IMR-90 (cell line): ENCODE measurements at regions not wholly inside any gene's neighbourhood (a gene's known extent, or its start where the extent isn't known, plus 50 kb on each side); places are given as distances from the start of the nearest gene placed in this dataset.
"Not testable (repeated sequence)": the region's sequence is repeated elsewhere in the genome, so short reads cannot be mapped to it uniquely, and the experiment has no call there.

Source experiments
- ATAC-seq: fragments of 200-7000 bp; cut with Tn5 transposase; 2 replicates; pipeline ENCODE4 v1.9.1; 2020; ENCODE audit warnings: low read depth, mild to moderate bottlenecking, moderate library complexity
- BruUV-seq: library from RNA; stranded (reverse); fragments of 400-500 nt; replicated peaks from 2 replicates; lab custom pipeline; 2021; lab: Mats Ljungman, UMichigan
- CTCF ChIA-PET: fragments of 300-600 bp; formaldehyde crosslinking; extraction: SDS; loops from one replicate; lab custom pipeline; 2021; ENCODE audit warnings: antibody characterized with exemption; lab: Yijun Ruan, JAX
- POLR2A ChIA-PET: fragments of 300-600 bp; sonication (Branson Sonifier 250); formaldehyde crosslinking; loops from one replicate; lab custom pipeline; 2022; ENCODE audit warnings: antibody characterized with exemption; ENCODE audit not compliant: unreplicated experiment; lab: Charles Lee
- DNase-seq: peaks from one replicate; pipeline ENCODE4 v3.0.0; 2013
- H2AFZ ChIP-seq: replicated peaks from 2 replicates; pipeline ENCODE3; 2013; ENCODE audit warnings: low read length, mild to moderate bottlenecking; ENCODE audit not compliant: poor library complexity
- H2AK5ac ChIP-seq: 2 replicates; pipeline ENCODE4 v1.6.1; 2013; ENCODE audit warnings: low read depth, low read length, inconsistent platforms
- H2AK9ac ChIP-seq: replicated peaks from 2 replicates; pipeline ENCODE3; 2013; ENCODE audit warnings: mild to moderate bottlenecking, low read depth, low read length, moderate library complexity; ENCODE audit not compliant: poor library complexity
- H2BK120ac ChIP-seq: 2 replicates; pipeline ENCODE4 v1.6.1; 2013; ENCODE audit warnings: low read depth, low read length, inconsistent platforms
- H2BK15ac ChIP-seq: 3 replicates; pipeline ENCODE4 v1.6.1; 2013; ENCODE audit warnings: low read depth, low read length, inconsistent platforms
- H2BK20ac ChIP-seq: 2 replicates; pipeline ENCODE4 v1.6.1; 2013; ENCODE audit warnings: low read depth, mild to moderate bottlenecking, inconsistent platforms, low read length, moderate library complexity
- H2BK5ac ChIP-seq: 2 replicates; pipeline ENCODE4 v1.6.1; 2013; ENCODE audit warnings: mild to moderate bottlenecking, low read depth, low read length, inconsistent platforms; ENCODE audit not compliant: poor library complexity, severe bottlenecking
- H3K14ac ChIP-seq: replicated peaks from 2 replicates; pipeline ENCODE4 v1.6.1; 2013; ENCODE audit warnings: low read depth, low read length, inconsistent platforms
- H3K18ac ChIP-seq: 2 replicates; pipeline ENCODE4 v1.6.1; 2013; ENCODE audit warnings: low read depth, low read length, control low read depth
- H3K23ac ChIP-seq: 2 replicates; pipeline ENCODE4 v1.6.1; 2013; ENCODE audit warnings: low read depth, low read length, inconsistent platforms
- H3K27ac ChIP-seq: 2 replicates; pipeline ENCODE4 v1.5.1; 2013; ENCODE audit warnings: mild to moderate bottlenecking, control low read depth, low read length; ENCODE audit not compliant: insufficient read depth
- H3K27me3 ChIP-seq: 2 replicates; pipeline ENCODE4 v1.6.1; 2013; ENCODE audit warnings: low read length; ENCODE audit not compliant: control insufficient read depth, insufficient read depth
- H3K36me3 ChIP-seq: 2 replicates; pipeline ENCODE4 v1.6.1; 2013; ENCODE audit warnings: low read length, mixed read lengths; ENCODE audit not compliant: control insufficient read depth, insufficient read depth
- H3K4ac ChIP-seq: 2 replicates; pipeline ENCODE4 v1.6.1; 2013; ENCODE audit warnings: low read depth, low read length, inconsistent platforms
- H3K4me1 ChIP-seq: 2 replicates; pipeline ENCODE4 v1.6.1; 2013; ENCODE audit warnings: low read length, mixed read lengths; ENCODE audit not compliant: control insufficient read depth, insufficient read depth
- H3K4me2 ChIP-seq: 2 replicates; pipeline ENCODE4 v1.6.1; 2013; ENCODE audit warnings: low read depth, mild to moderate bottlenecking, control low read depth, low read length, moderate library complexity
- H3K4me3 ChIP-seq: 2 replicates; pipeline ENCODE4 v1.5.1; 2013; ENCODE audit warnings: low read depth, mild to moderate bottlenecking, control low read depth, low read length, moderate library complexity; ENCODE audit not compliant: insufficient read depth
- H3K56ac ChIP-seq: 2 replicates; pipeline ENCODE4 v1.6.1; 2013; ENCODE audit warnings: low read length, inconsistent platforms; ENCODE audit not compliant: insufficient read depth; ENCODE audit errors: extremely low read depth
- H3K79me1 ChIP-seq, 2 experiments: 2 replicates each; pipeline ENCODE4 v1.6.1; 2013; ENCODE audit warnings: low read length in 2 of 2, inconsistent platforms in 1 of 2, low read depth in 1 of 2
- H3K9ac ChIP-seq: 2 replicates; pipeline ENCODE4 v1.6.1; 2013; ENCODE audit warnings: low read depth, low read length, control low read depth
- H3K9me1 ChIP-seq: 2 replicates; pipeline ENCODE4 v1.6.1; 2013; ENCODE audit warnings: low read length, inconsistent platforms; ENCODE audit not compliant: insufficient read depth
- H3K9me3 ChIP-seq: 2 replicates; pipeline ENCODE4 v1.6.1; 2013; ENCODE audit warnings: low read length; ENCODE audit not compliant: control insufficient read depth, insufficient read depth
- H4K20me1 ChIP-seq: 2 replicates; pipeline ENCODE4 v1.6.1; 2013; ENCODE audit warnings: low read length, inconsistent platforms; ENCODE audit not compliant: insufficient read depth
- H4K5ac ChIP-seq: 2 replicates; pipeline ENCODE4 v1.6.1; 2013; ENCODE audit warnings: mild to moderate bottlenecking, low read depth, low read length, control low read depth
- H4K8ac ChIP-seq, 2 experiments: 2 replicates each; pipeline ENCODE4 v1.6.1; 2013; ENCODE audit warnings: low read depth in 2 of 2, low read length in 2 of 2, control low read depth in 1 of 2, inconsistent platforms in 1 of 2
- H4K91ac ChIP-seq: 2 replicates; pipeline ENCODE4 v1.6.1; 2013; ENCODE audit warnings: low read depth, low read length, inconsistent platforms; ENCODE audit not compliant: insufficient read depth
- RFX5 ChIP-seq: IDR thresholded peaks from 2 replicates; pipeline ENCODE4 v1.8.0; 2012; ENCODE audit warnings: low read depth, mild to moderate bottlenecking, low read length, moderate library complexity
- WGBS, 2 experiments: methylation state at CpG; one replicate each; pipeline versions ENCODE4 v1.1.5 to v1.1.7; 2013; ENCODE audit warnings: missing lambda C conversion rate in 2 of 2; ENCODE audit not compliant: insufficient read length in 1 of 2; ENCODE audit errors: extremely low coverage in 2 of 2; 5-methylcytosine and 5-hydroxymethylcytosine counted together
- dilution Hi-C: fragments of 300-500 bp; cut with HindIII; formaldehyde crosslinking; loops from one replicate; pipeline ENCODE4 v1.14.3; 2018; ENCODE audit warnings: low sequenced_read_pairs; ENCODE audit not compliant: unreplicated experiment
- in situ Hi-C: fragments of 300-500 bp; cut with MboI; formaldehyde crosslinking; loops from 3 replicates; pipeline ENCODE4 v1.14.3; 2019; ENCODE audit warnings: low sequenced_read_pairs, inconsistent platforms, mixed read lengths
- intact Hi-C: fragments of 100-400 bp; cut with micrococcal nuclease; formaldehyde crosslinking; loops from 2 replicates; pipeline ENCODE4 v1.10.0; 2022

GRCh38 chr20:54984104-54984448 lies 508.7 kb downstream of the DOK5 start:
- H4K8ac ChIP-seq = no peak overlapping the region
- H3K23ac ChIP-seq = no peak overlapping the region
- H3K27ac ChIP-seq = no peak overlapping the region
- H3K9me1 ChIP-seq = no peaks in the 10 kb centered on the region
- no peak overlapping the region for H2BK5ac ChIP-seq
- no peak overlapping the region for H2AK9ac ChIP-seq
- H4K91ac ChIP-seq = no peak overlapping the region
- BruUV-seq = no TSS peak
- no peaks in the 10 kb centered on the region for H3K27me3 ChIP-seq
- no peak overlapping the region for H2BK120ac ChIP-seq
- no peak overlapping the region for H4K5ac ChIP-seq
- no peak overlapping the region for H3K18ac ChIP-seq
- H3K4me1 ChIP-seq = no peaks in the 10 kb centered on the region
- WGBS, 2 experiments = no CpG with 5 or more reads among the region's 1 CpG
- H3K4me2 ChIP-seq = no peak overlapping the region
- in situ Hi-C loops = no loop called here
- ChIA-PET CTCF (no interaction called here), POLR2A (no interaction called here)
- H3K14ac ChIP-seq = no peak overlapping the region
- peaks cover 9% of the 10 kb centered on the region for H3K9me3 ChIP-seq
- ATAC-seq (no peak), DNase-seq (no peak)
- no peak overlapping the region for H3K4ac ChIP-seq
- H3K79me1 ChIP-seq = no peaks in the 10 kb centered on the region
- intact Hi-C loops = no loop called here
- H2AK5ac ChIP-seq = no peak overlapping the region
- no peak overlapping the region for H3K4me3 ChIP-seq
- no peak overlapping the region for H2BK20ac ChIP-seq
- dilution Hi-C loops = no loop called here
- H3K36me3 ChIP-seq = no peaks in the 10 kb centered on the region
- no peaks in the 10 kb centered on the region for H4K20me1 ChIP-seq
- no peak overlapping the region for H2AFZ ChIP-seq
- H3K56ac ChIP-seq = no peak overlapping the region
- no peak for TF ChIP-seq RFX5
- H3K9ac ChIP-seq = no peak overlapping the region
- H2BK15ac ChIP-seq = no peak overlapping the region

- in situ Hi-C loops, H4K5ac ChIP-seq, H2AK5ac ChIP-seq, H3K4me3 ChIP-seq, H2AFZ ChIP-seq, H3K27ac ChIP-seq, H3K4me1 ChIP-seq, H3K23ac ChIP-seq, H3K4ac ChIP-seq, ATAC-seq, CTCF ChIA-PET, H3K14ac ChIP-seq, H3K4me2 ChIP-seq, intact Hi-C loops, H2AK9ac ChIP-seq, H3K18ac ChIP-seq, H2BK20ac ChIP-seq, H3K27me3 ChIP-seq, H3K9ac ChIP-seq, H2BK120ac ChIP-seq, H3K36me3 ChIP-seq, H3K9me1 ChIP-seq, H2BK5ac ChIP-seq, POLR2A ChIA-PET, H3K9me3 ChIP-seq, H2BK15ac ChIP-seq, dilution Hi-C loops, DNase-seq, H4K20me1 ChIP-seq, H4K8ac ChIP-seq, BruUV-seq, H3K56ac ChIP-seq, H3K79me1 ChIP-seq, H4K91ac ChIP-seq: not testable (repeated sequence)
- 100% methylated on average over 1 of the region's 11 CpGs; no CpG with 5 or more reads in 1 of the 2 experiments for WGBS, 2 experiments
These were observed 508.2 kb downstream of the DOK5 start for GRCh38 chr20:54983394-54984103.
